K562 (cell line): ENCODE measurements at regions not wholly inside any gene's neighbourhood (a gene's known extent, or its start where the extent isn't known, plus 50 kb on each side); places are given as distances from the start of the nearest gene placed in this dataset.
"Not testable (repeated sequence)": the region's sequence is repeated elsewhere in the genome, so short reads cannot be mapped to it uniquely, and the experiment has no call there.

Experiments used
- ATAC-seq: fragments of 200-7000 bp; cut with Tn5 transposase; 3 replicates; pipeline ENCODE4 v1.9.1; 2020; ENCODE audit warnings: moderate library complexity
- BruUV-seq: library from RNA; stranded (reverse); fragments of 400-500 nt; replicated peaks from 2 replicates; lab custom pipeline; 2021; lab: Mats Ljungman, UMichigan
- CTCF ChIA-PET: fragments of 300-600 bp; formaldehyde crosslinking; extraction: SDS; loops from one replicate; lab custom pipeline; 2021; ENCODE audit warnings: low intra/inter-chr PET ratio; lab: Yijun Ruan, JAX
- POLR2A ChIA-PET: fragments of 300-600, 350-650 bp; sonication (Branson Sonifier 250); formaldehyde crosslinking; extraction: SDS; loops from one replicate; lab custom pipeline; 2021; ENCODE audit warnings: antibody characterized with exemption, inconsistent platforms; lab: Yijun Ruan, JAX
- DNase-seq, 4 experiments: peaks; one replicate each; pipeline versions ENCODE4 v3.0.0 to v3.0.0-alpha.2; 2011 to 2018; ENCODE audit warnings: low spot score in 3 of 4, mixed read lengths in 3 of 4; ENCODE audit errors: extremely low read depth in 1 of 4
- FAIRE-seq: peaks from 2 replicates; lab custom pipeline; 2011; peaks lifted over from hg19 to GRCh38; lab: Jason Lieb, UNC
- H2AFZ ChIP-seq: 2 replicates; pipeline ENCODE4 v1.6.0; 2011; ENCODE audit warnings: low read depth, low read length, control low read depth, inconsistent platforms
- H3K27ac ChIP-seq: fragments of 200-600 bp; 3 replicates; pipeline ENCODE4 v1.8.0; 2011; ENCODE audit warnings: low read depth, mild to moderate bottlenecking, control low read depth, inconsistent platforms, low read length, moderate library complexity, mixed read lengths; ENCODE audit errors: extremely low read depth
- H3K27me3 ChIP-seq, 2 experiments: fragments of 300-600 bp in 1 of 2; 2 replicates in 1 of 2; 3 replicates in 1 of 2; pipeline versions ENCODE4 v1.6.0 to v1.8.0; 2011; ENCODE audit warnings: inconsistent platforms in 2 of 2, low read length in 2 of 2, mild to moderate bottlenecking in 1 of 2, mixed read lengths in 1 of 2, moderate library complexity in 1 of 2; ENCODE audit not compliant: control insufficient read depth in 2 of 2, insufficient read depth in 2 of 2
- H3K36me3 ChIP-seq: fragments of 300-600 bp; 3 replicates; pipeline ENCODE4 v1.8.0; 2011; ENCODE audit warnings: mild to moderate bottlenecking, low read length, inconsistent platforms; ENCODE audit not compliant: control insufficient read depth, insufficient read depth
- H3K4me1 ChIP-seq, 2 experiments: fragments of 200-600 bp in 1 of 2; replicated peaks in 1 of 2; 2 replicates in 1 of 2; 3 replicates in 1 of 2; pipeline versions ENCODE4 v1.5.1 to v1.8.0; 2011; ENCODE audit warnings: inconsistent platforms in 2 of 2, low read length in 2 of 2, mild to moderate bottlenecking in 1 of 2, mixed read lengths in 1 of 2, moderate library complexity in 1 of 2; ENCODE audit not compliant: control insufficient read depth in 2 of 2, insufficient read depth in 2 of 2
- H3K4me2 ChIP-seq: 2 replicates; pipeline ENCODE4 v1.6.1; 2011; ENCODE audit warnings: low read length, control low read depth, inconsistent platforms, mixed read lengths; ENCODE audit not compliant: insufficient read depth
- H3K4me3 ChIP-seq: fragments of 200-600 bp; sonication (generic), shearing (Covaris generic); 2 replicates; pipeline ENCODE4 v1.5.1; 2016; ENCODE audit warnings: control low read depth, inconsistent platforms
- H3K79me2 ChIP-seq: fragments of 200-600 bp; 3 replicates; pipeline ENCODE4 v1.8.0; 2011; ENCODE audit warnings: low read length, inconsistent platforms; ENCODE audit not compliant: control insufficient read depth, insufficient read depth
- H3K9ac ChIP-seq, 2 experiments: 2 replicates each; pipeline versions ENCODE4 v1.6.0 to v1.6.1; 2011; ENCODE audit warnings: low read depth in 2 of 2, low read length in 2 of 2, control low read depth in 1 of 2, inconsistent platforms in 1 of 2, mild to moderate bottlenecking in 1 of 2, mixed read lengths in 1 of 2; ENCODE audit not compliant: insufficient read depth in 1 of 2
- H3K9me1 ChIP-seq: one replicate; pipeline ENCODE4 v1.6.0; 2011; ENCODE audit warnings: inconsistent platforms, mild to moderate bottlenecking, low read length, moderate library complexity; ENCODE audit not compliant: control insufficient read depth, insufficient read depth
- H3K9me3 ChIP-seq: replicated peaks from 2 replicates; pipeline ENCODE4 v1.5.1; 2011; ENCODE audit warnings: low read depth, low read length, inconsistent platforms; ENCODE audit not compliant: control insufficient read depth, insufficient read depth
- H4K20me1 ChIP-seq: replicated peaks from 2 replicates; pipeline ENCODE4 v1.6.1; 2011; ENCODE audit warnings: low read length, inconsistent platforms, mixed read lengths; ENCODE audit not compliant: control insufficient read depth, insufficient read depth
- DDX20 ChIP-seq: fragments of 450-650 bp; IDR thresholded peaks from 2 replicates; pipeline ENCODE4 v1.6.1; 2016; ENCODE audit warnings: missing genetic modification characterization, low read depth, mild to moderate bottlenecking, missing compliant biosample characterization, moderate library complexity
- FOXJ2 ChIP-seq: fragments of 200-800 bp; sonication (Bioruptor generic); IDR thresholded peaks from 2 replicates; pipeline ENCODE4 v1.6.1; 2016; ENCODE audit warnings: missing genetic modification characterization, missing compliant biosample characterization
- HDAC6 ChIP-seq: IDR thresholded peaks from 2 replicates; pipeline ENCODE4 v1.6.1; 2012; ENCODE audit warnings: low read depth, mild to moderate bottlenecking, control low read depth, inconsistent platforms, low read length, moderate library complexity
- KAT8 ChIP-seq: fragments of 450-650 bp; IDR thresholded peaks from 2 replicates; pipeline ENCODE4 v1.6.1; 2016; ENCODE audit warnings: low read depth, mild to moderate bottlenecking
- LCOR ChIP-seq: sonication (generic); formaldehyde crosslinking; IDR thresholded peaks from 2 replicates; pipeline ENCODE4 v1.8.0; 2022; ENCODE audit warnings: mild to moderate bottlenecking, missing genetic modification reagents
- MEF2A ChIP-seq: IDR thresholded peaks from 2 replicates; pipeline ENCODE4 v1.6.1; 2011; ENCODE audit warnings: low read depth, mild to moderate bottlenecking, low read length, moderate library complexity; ENCODE audit not compliant: control insufficient read depth
- MLX ChIP-seq, 2 experiments: fragments of 450-650 bp in 1 of 2; sonication (generic) in 1 of 2; formaldehyde crosslinking; conservative IDR thresholded peaks; 2 replicates each; pipeline versions ENCODE4 v1.4.0 to v1.8.1; 2020 to 2022; ENCODE audit warnings: mild to moderate bottlenecking in 1 of 2, missing genetic modification reagents in 1 of 2
- RFX5 ChIP-seq: IDR thresholded peaks from 2 replicates; pipeline ENCODE4 v1.6.1; 2011; ENCODE audit warnings: low read depth, mild to moderate bottlenecking, improper control_type of control experiment, low read length
- SIN3A ChIP-seq, 2 experiments: fragments of 150-350 bp in 1 of 2; IDR thresholded peaks; 2 replicates each; pipeline ENCODE4 v1.6.1; 2011 to 2016; ENCODE audit warnings: borderline replicate concordance in 2 of 2, low read depth in 2 of 2, low read length in 2 of 2, mild to moderate bottlenecking in 2 of 2, moderate library complexity in 2 of 2; ENCODE audit not compliant: control insufficient read depth in 1 of 2
- SMC3 ChIP-seq: conservative IDR thresholded peaks from 2 replicates; pipeline ENCODE4 v1.6.1; 2011; ENCODE audit warnings: low read depth, low read length, improper control_type of control experiment; ENCODE audit not compliant: insufficient read depth
- SRSF1 ChIP-seq: fragments of 200-400 bp; formaldehyde crosslinking; IDR thresholded peaks from 2 replicates; pipeline ENCODE4 v1.6.1; 2017; ENCODE audit warnings: mild to moderate bottlenecking, low read depth, low read length, moderate library complexity
- THRB ChIP-seq: fragments of 450-650 bp; formaldehyde crosslinking; conservative IDR thresholded peaks from 2 replicates; pipeline ENCODE4 v1.4.0; 2022; ENCODE audit warnings: mild to moderate bottlenecking, missing genetic modification characterization
- WGBS: fragments of 100-300 bp; shearing (Covaris generic); methylation state at CpG from one replicate; pipeline ENCODE4 v1.1.6; 2016; ENCODE audit warnings: low coverage, mixed read lengths; ENCODE audit not compliant: insufficient coverage; ENCODE audit errors: missing lambda C conversion rate; 5-methylcytosine and 5-hydroxymethylcytosine counted together
- in situ Hi-C: fragments of 300-500 bp; cut with MboI; formaldehyde crosslinking; loops from 4 replicates; pipeline ENCODE4 v1.15.0; 2018; ENCODE audit warnings: inconsistent platforms, mixed read lengths
- intact Hi-C: fragments of 100-400 bp; cut with micrococcal nuclease; formaldehyde crosslinking; loops from 2 replicates; pipeline ENCODE4 v1.14.2; 2022
- TF ChIP-seq, protein P1 (sequence below): sonication (generic); formaldehyde crosslinking; IDR thresholded peaks from 2 replicates; pipeline ENCODE4 v1.8.1; 2022; ENCODE audit warnings: missing genetic modification reagents

DNA sequence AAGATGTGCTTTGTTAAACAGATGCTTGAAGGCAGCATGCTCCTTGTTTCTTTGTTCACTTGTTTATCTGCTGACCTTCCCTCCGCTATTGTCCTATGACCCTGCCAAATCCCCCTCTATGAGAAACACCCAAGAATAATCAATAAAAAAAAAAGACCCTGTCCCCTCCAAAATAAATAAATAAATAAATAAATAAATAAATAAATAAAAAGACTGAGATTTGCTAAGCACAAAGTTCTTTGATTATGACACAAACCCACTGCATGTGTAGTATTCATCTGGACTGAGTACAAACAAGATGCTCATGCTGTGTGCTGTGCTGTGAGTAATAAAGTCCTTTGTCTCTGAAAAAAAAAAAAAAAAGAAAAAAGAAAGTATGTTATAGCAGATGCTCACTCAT lies 851.1 kb upstream of the DEFB115 start:
- H3K27me3 ChIP-seq, H3K9me1 ChIP-seq, FAIRE-seq, BruUV-seq, H3K4me3 ChIP-seq, H3K4me1 ChIP-seq, POLR2A ChIA-PET, H3K9me3 ChIP-seq, H3K9ac ChIP-seq, intact Hi-C loops, ATAC-seq, H3K4me2 ChIP-seq, H3K36me3 ChIP-seq, H3K27ac ChIP-seq, H4K20me1 ChIP-seq, H2AFZ ChIP-seq, CTCF ChIA-PET, H3K79me2 ChIP-seq, DNase-seq: not testable (repeated sequence)
- in situ Hi-C loops: loop anchor here (25.0 kb wide), 1 partner anchor 306 kb away; no protein-coding TSS in a partner anchor
- WGBS: 0% methylated on average over 1 of the region's 1 CpG

DNA sequence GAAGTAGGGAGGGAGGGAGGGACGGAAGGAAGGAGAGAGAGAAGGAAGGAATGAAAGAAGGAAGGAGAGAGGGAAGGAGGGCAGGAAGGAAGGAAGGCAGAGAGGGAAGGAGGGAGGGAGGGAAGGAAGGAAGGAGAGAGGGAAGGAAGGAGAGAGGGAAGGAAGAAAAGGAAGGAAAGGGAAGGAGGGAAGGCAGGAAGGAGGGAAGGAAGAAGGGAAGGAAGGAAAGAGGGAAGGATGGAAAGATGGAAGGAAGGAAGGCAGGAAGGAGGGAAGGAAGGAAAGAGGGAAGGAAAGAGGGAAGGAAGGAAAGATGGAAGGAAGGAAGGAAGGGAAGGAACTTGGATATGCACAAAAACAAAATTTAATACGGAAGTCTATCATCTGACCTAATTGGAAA lies 844.5 kb upstream of the DEFB115 start:
- no peak for FAIRE-seq
- H3K9me3 ChIP-seq: no peaks in the 10 kb centered on the region
- DNase-seq: no peak
- no peaks in the 10 kb centered on the region for H3K79me2 ChIP-seq
- H4K20me1 ChIP-seq: no peaks in the 10 kb centered on the region
- no peaks in the 10 kb centered on the region for H3K27me3 ChIP-seq
- 12% methylated on average over 1 of the region's 2 CpGs for WGBS
- no peaks in the 10 kb centered on the region for H3K36me3 ChIP-seq
- no peaks in the 10 kb centered on the region for H3K4me1 ChIP-seq
- no peak overlapping the region for H3K9ac ChIP-seq
- BruUV-seq: no TSS peak
- no peak overlapping the region for H2AFZ ChIP-seq
- intact Hi-C loops: no loop called here
- POLR2A ChIA-PET: no interaction called here
- H3K4me3 ChIP-seq: no peak overlapping the region
- H3K4me2 ChIP-seq: no peak overlapping the region
- no peaks in the 10 kb centered on the region for H3K9me1 ChIP-seq
- CTCF ChIA-PET: no interaction called here
- ATAC-seq: no peak
- no peak overlapping the region for H3K27ac ChIP-seq
- in situ Hi-C loops: loop anchor here (25.0 kb wide), 1 partner anchor 299 kb away; no protein-coding TSS in a partner anchor
- TF ChIP-seq LCOR: no peak
- TF ChIP-seq RFX5: no peak
- TF ChIP-seq, protein P1, sequence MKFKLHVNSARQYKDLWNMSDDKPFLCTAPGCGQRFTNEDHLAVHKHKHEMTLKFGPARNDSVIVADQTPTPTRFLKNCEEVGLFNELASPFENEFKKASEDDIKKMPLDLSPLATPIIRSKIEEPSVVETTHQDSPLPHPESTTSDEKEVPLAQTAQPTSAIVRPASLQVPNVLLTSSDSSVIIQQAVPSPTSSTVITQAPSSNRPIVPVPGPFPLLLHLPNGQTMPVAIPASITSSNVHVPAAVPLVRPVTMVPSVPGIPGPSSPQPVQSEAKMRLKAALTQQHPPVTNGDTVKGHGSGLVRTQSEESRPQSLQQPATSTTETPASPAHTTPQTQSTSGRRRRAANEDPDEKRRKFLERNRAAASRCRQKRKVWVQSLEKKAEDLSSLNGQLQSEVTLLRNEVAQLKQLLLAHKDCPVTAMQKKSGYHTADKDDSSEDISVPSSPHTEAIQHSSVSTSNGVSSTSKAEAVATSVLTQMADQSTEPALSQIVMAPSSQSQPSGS (CRISPR knock-in tag): no peak
- TF ChIP-seq MEF2A: no peak
- TF ChIP-seq THRB (CRISPR knock-in tag): 0 out of 2 replicates have a peak, but pooled peaks have one; percentile 22
- no peak for TF ChIP-seq DDX20 (tag)
- no peak for TF ChIP-seq MLX (CRISPR knock-in tag; conservative IDR thresholded peaks at IDR 0.05)
- TF ChIP-seq SRSF1: no peak
- TF ChIP-seq HDAC6: no peak
- no peak for TF ChIP-seq KAT8
- TF ChIP-seq SMC3: no peak
- TF ChIP-seq FOXJ2 (tag): no peak
- no peak for TF ChIP-seq SIN3A (IDR thresholded peaks at IDR 0.05; ENCODE audit: borderline replicate concordance in 2 of 2, control insufficient read depth in 1 of 2, low read depth in 2 of 2, low read length in 2 of 2)
